ENCODE measurements at regions not wholly inside any gene's neighbourhood (a gene's known extent, or its start where the extent isn't known, plus 50 kb on each side); places are given as distances from the start of the nearest gene placed in this dataset.
"Not testable (repeated sequence)": the region's sequence is repeated elsewhere in the genome, so short reads cannot be mapped to it uniquely, and the experiment has no call there.

GRCh38 chr9:87193151-87193550, 245.8 kb upstream of the GAS1 start:
- no peak overlapping the region for H3K4me3 ChIP-seq (ENCODE audit: low read length)
- H3K9ac ChIP-seq (ENCODE audit: low read depth, low read length), result no peak overlapping the region
- no peaks in the 10 kb centered on the region for H3K36me3 ChIP-seq (ENCODE audit: insufficient read depth, low read length)
- no peaks in the 10 kb centered on the region for H3K27me3 ChIP-seq (ENCODE audit: control insufficient read depth, insufficient read depth, low read length)
- peaks cover 49% of the 10 kb centered on the region for H3K4me1 ChIP-seq (ENCODE audit: control insufficient read depth, insufficient read depth, low read length)
- H3K9me3 ChIP-seq (replicated peaks; ENCODE audit: low read length), result no peaks in the 10 kb centered on the region
- no peak overlapping the region for H3K4me2 ChIP-seq (ENCODE audit: low read length)

DNA sequence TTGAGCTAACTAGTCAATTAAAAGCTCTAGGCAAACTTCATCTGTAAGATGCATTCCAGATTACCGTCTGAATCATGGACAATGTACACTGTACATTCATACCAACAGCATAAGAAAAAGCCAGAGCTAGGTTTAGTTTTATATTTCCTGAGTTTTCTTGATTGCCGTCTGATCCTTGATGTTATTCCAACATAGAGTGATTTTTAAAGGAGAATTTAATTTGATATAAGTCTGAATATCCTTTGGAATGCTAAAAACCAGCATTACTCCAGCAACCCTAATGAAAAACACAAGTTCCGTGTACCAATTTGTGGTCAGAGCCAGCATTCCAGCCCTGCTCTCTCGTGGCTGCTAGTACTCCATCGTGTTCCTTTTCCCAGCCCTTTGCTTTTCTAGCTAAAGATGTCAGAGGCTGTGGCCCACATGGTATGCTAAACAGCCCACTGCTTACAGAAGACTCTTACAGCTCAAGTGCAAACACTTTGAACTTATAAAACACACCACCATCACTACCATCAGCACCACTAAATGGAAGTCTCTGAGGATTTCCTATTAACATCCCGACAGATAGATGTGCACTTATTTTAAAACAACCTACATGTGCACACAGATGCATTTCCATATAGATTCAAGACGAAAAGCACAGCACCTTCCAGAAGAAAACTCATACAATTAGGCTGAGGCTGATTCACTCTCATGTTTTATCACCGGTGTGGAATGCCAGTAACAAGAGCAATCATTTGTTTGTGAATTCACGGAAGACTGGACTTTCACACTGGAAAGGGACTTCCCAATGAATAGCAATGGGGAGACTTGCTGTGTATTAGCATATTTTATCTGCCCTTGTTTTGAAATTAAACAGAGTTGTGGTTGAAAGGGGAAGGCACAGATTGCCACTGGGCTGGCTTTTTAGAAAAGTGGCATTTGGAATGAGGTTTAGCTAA, 246.9 kb upstream of the GAS1 start:
- Histone ChIP-seq H3K9me3 (replicated peaks; ENCODE audit: low read length) (no peaks in the 10 kb centered on the region), H3K36me3 (ENCODE audit: insufficient read depth, low read length) (no peaks in the 10 kb centered on the region), H3K4me1 (ENCODE audit: control insufficient read depth, insufficient read depth, low read length) (peaks cover 56% of the 10 kb centered on the region), H3K27me3 (ENCODE audit: control insufficient read depth, insufficient read depth, low read length) (no peaks in the 10 kb centered on the region), H3K4me2 (ENCODE audit: low read length) (peak overlapping the region; percentile 72), H3K9ac (ENCODE audit: low read depth, low read length) (peak overlapping the region; percentile 69), H3K4me3 (ENCODE audit: low read length) (peak overlapping the region; percentile 17)

GRCh38 chr9:87195306-87195705, 248.0 kb upstream of the GAS1 start:
- Histone ChIP-seq H3K4me3 (ENCODE audit: low read length) (no peak overlapping the region), H3K9me3 (replicated peaks; ENCODE audit: low read length) (no peaks in the 10 kb centered on the region), H3K9ac (ENCODE audit: low read depth, low read length) (peak overlapping the region; percentile 69), H3K27me3 (ENCODE audit: control insufficient read depth, insufficient read depth, low read length) (no peaks in the 10 kb centered on the region), H3K36me3 (ENCODE audit: insufficient read depth, low read length) (no peaks in the 10 kb centered on the region), H3K4me1 (ENCODE audit: control insufficient read depth, insufficient read depth, low read length) (peaks cover 56% of the 10 kb centered on the region), H3K4me2 (ENCODE audit: low read length) (peak overlapping the region; percentile 72)

DNA sequence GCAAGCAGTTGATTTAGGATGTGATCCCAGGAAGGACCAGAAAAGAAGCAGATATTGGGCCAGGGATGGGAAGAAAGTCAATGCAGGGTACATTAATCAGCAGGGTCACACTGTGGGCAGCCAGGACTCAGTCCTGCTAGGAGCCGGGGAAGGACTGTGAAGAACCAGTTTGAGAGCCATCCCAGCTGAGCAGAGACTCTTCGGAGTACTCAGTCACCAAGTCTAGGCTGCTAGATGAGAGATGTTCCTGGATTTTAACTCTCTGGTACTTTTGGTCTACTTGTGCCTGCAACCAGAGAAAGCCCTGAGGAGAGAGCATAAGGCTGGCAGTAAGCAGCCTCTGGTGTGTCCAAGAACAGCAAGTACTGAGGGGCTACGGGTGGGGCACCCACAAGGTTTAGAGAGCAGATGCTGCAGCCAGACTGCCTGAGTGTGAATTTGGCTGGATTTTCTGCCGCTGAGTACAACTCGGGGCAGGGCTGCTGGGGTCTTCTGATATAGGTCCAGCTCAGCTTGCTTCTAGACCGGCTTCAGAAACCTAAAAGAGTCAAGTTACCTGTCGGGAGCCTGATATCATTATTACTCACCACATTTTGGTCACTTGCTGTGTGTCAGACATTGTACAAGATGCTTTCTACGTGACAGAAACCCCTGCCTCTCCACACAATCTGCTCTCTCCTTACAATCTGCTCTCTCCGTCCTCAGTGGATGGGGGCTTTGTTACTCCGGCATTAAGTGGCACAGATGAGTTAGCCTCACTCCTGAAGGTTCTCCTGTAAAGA, 250.2 kb upstream of the GAS1 start:
- Histone ChIP-seq H3K9me3 (replicated peaks; ENCODE audit: low read length) (no peaks in the 10 kb centered on the region), H3K36me3 (ENCODE audit: insufficient read depth, low read length) (no peaks in the 10 kb centered on the region), H3K27me3 (ENCODE audit: control insufficient read depth, insufficient read depth, low read length) (no peaks in the 10 kb centered on the region), H3K4me2 (ENCODE audit: low read length) (peak overlapping the region; percentile 7), H3K4me3 (ENCODE audit: low read length) (no peak overlapping the region), H3K9ac (ENCODE audit: low read depth, low read length) (peak overlapping the region; percentile 6), H3K4me1 (ENCODE audit: control insufficient read depth, insufficient read depth, low read length) (peaks cover 71% of the 10 kb centered on the region)

GRCh38 chr9:87198716-87199115, 251.4 kb upstream of the GAS1 start:
- Histone ChIP-seq H3K9me3 (replicated peaks; ENCODE audit: low read length) (no peaks in the 10 kb centered on the region), H3K36me3 (ENCODE audit: insufficient read depth, low read length) (no peaks in the 10 kb centered on the region), H3K4me1 (ENCODE audit: control insufficient read depth, insufficient read depth, low read length) (peaks cover 59% of the 10 kb centered on the region), H3K4me2 (ENCODE audit: low read length) (no peak overlapping the region), H3K9ac (ENCODE audit: low read depth, low read length) (no peak overlapping the region), H3K27me3 (ENCODE audit: control insufficient read depth, insufficient read depth, low read length) (no peaks in the 10 kb centered on the region), H3K4me3 (ENCODE audit: low read length) (no peak overlapping the region)

GRCh38 chr9:87199278-87199677, 252.0 kb upstream of the GAS1 start:
- Histone ChIP-seq H3K9ac (ENCODE audit: low read depth, low read length) (no peak overlapping the region), H3K36me3 (ENCODE audit: insufficient read depth, low read length) (no peaks in the 10 kb centered on the region), H3K4me2 (ENCODE audit: low read length) (no peak overlapping the region), H3K9me3 (replicated peaks; ENCODE audit: low read length) (no peaks in the 10 kb centered on the region), H3K27me3 (ENCODE audit: control insufficient read depth, insufficient read depth, low read length) (no peaks in the 10 kb centered on the region), H3K4me3 (ENCODE audit: low read length) (no peak overlapping the region), H3K4me1 (ENCODE audit: control insufficient read depth, insufficient read depth, low read length) (peaks cover 54% of the 10 kb centered on the region)

- H3K27me3 ChIP-seq (ENCODE audit: control insufficient read depth, insufficient read depth, low read length), result no peaks in the 10 kb centered on the region
- no peak overlapping the region for H3K4me2 ChIP-seq (ENCODE audit: low read length)
- no peak overlapping the region for H3K4me3 ChIP-seq (ENCODE audit: low read length)
- no peaks in the 10 kb centered on the region for H3K36me3 ChIP-seq (ENCODE audit: insufficient read depth, low read length)
- peaks cover 49% of the 10 kb centered on the region for H3K4me1 ChIP-seq (ENCODE audit: control insufficient read depth, insufficient read depth, low read length)
- H3K9ac ChIP-seq (ENCODE audit: low read depth, low read length), result no peak overlapping the region
- H3K9me3 ChIP-seq (replicated peaks; ENCODE audit: low read length), result no peaks in the 10 kb centered on the region
Observed at GRCh38 chr9:87199782-87200181, 252.5 kb upstream of the GAS1 start.

- peak overlapping the region; percentile 6 for H3K9ac ChIP-seq (ENCODE audit: low read depth, low read length)
- H3K4me2 ChIP-seq (ENCODE audit: low read length), result peak overlapping the region; percentile 34
- no peak overlapping the region for H3K4me3 ChIP-seq (ENCODE audit: low read length)
- H3K4me1 ChIP-seq (ENCODE audit: control insufficient read depth, insufficient read depth, low read length), result peaks cover 42% of the 10 kb centered on the region
- H3K36me3 ChIP-seq (ENCODE audit: insufficient read depth, low read length), result no peaks in the 10 kb centered on the region
- H3K27me3 ChIP-seq (ENCODE audit: control insufficient read depth, insufficient read depth, low read length), result no peaks in the 10 kb centered on the region
- H3K9me3 ChIP-seq (replicated peaks; ENCODE audit: low read length), result no peaks in the 10 kb centered on the region
Observed at GRCh38 chr9:87201351-87201751, 254.0 kb upstream of the GAS1 start.

- H3K27me3 ChIP-seq (ENCODE audit: control insufficient read depth, insufficient read depth, low read length), result no peaks in the 10 kb centered on the region
- no peaks in the 10 kb centered on the region for H3K36me3 ChIP-seq (ENCODE audit: insufficient read depth, low read length)
- H3K4me2 ChIP-seq (ENCODE audit: low read length), result peak overlapping the region; percentile 27
- H3K9ac ChIP-seq (ENCODE audit: low read depth, low read length), result peak overlapping the region; percentile 37
- H3K9me3 ChIP-seq (replicated peaks; ENCODE audit: low read length), result no peaks in the 10 kb centered on the region
- peaks cover 22% of the 10 kb centered on the region for H3K4me1 ChIP-seq (ENCODE audit: control insufficient read depth, insufficient read depth, low read length)
- H3K4me3 ChIP-seq (ENCODE audit: low read length), result no peak overlapping the region
Observed at GRCh38 chr9:87206064-87206661, 258.9 kb upstream of the GAS1 start.

GRCh38 chr9:87210658-87211057, 263.4 kb upstream of the GAS1 start:
- H3K4me1 ChIP-seq (ENCODE audit: control insufficient read depth, insufficient read depth, low read length), result peaks cover 20% of the 10 kb centered on the region
- not testable (repeated sequence) for H3K9ac ChIP-seq (ENCODE audit: low read depth, low read length); H3K4me2 ChIP-seq (ENCODE audit: low read length); H3K36me3 ChIP-seq (ENCODE audit: insufficient read depth, low read length); H3K4me3 ChIP-seq (ENCODE audit: low read length); H3K9me3 ChIP-seq (replicated peaks; ENCODE audit: low read length); H3K27me3 ChIP-seq (ENCODE audit: control insufficient read depth, insufficient read depth, low read length)

- no peaks in the 10 kb centered on the region for H3K27me3 ChIP-seq (ENCODE audit: control insufficient read depth, insufficient read depth, low read length)
- peaks cover 10% of the 10 kb centered on the region for H3K4me1 ChIP-seq (ENCODE audit: control insufficient read depth, insufficient read depth, low read length)
- H3K4me3 ChIP-seq (ENCODE audit: low read length), result no peak overlapping the region
Observed at GRCh38 chr9:87211669-87212068, 264.4 kb upstream of the GAS1 start.

More at GRCh38 chr9:87211669-87212068, 264.4 kb upstream of the GAS1 start:
- H3K4me2 ChIP-seq (ENCODE audit: low read length), result no peak overlapping the region
- H3K9ac ChIP-seq (ENCODE audit: low read depth, low read length), result no peak overlapping the region
- no peaks in the 10 kb centered on the region for H3K36me3 ChIP-seq (ENCODE audit: insufficient read depth, low read length)
- H3K9me3 ChIP-seq (replicated peaks; ENCODE audit: low read length), result no peaks in the 10 kb centered on the region

Data from skeletal muscle satellite cell (primary cell).